ENCODE measurements at regions not wholly inside any gene's neighbourhood (a gene's known extent, or its start where the extent isn't known, plus 50 kb on each side); places are given as distances from the start of the nearest gene placed in this dataset.

GRCh38 chr6:23086100-23086499 is 516.7 kb downstream of the HDGFL1 start:
- no peaks in the 10 kb centered on the region for H3K9me3 ChIP-seq (ENCODE audit: control insufficient read depth, insufficient read depth, low read depth, low read length)
- no peaks in the 10 kb centered on the region for H3K36me3 ChIP-seq (ENCODE audit: control insufficient read depth, insufficient read depth, low read length)
- H3K4me1 ChIP-seq (ENCODE audit: control insufficient read depth, extremely low read depth, insufficient read depth, low read length): no peaks in the 10 kb centered on the region
- H2AFZ ChIP-seq (ENCODE audit: low read length): no peak overlapping the region
- H4K20me1 ChIP-seq (ENCODE audit: control insufficient read depth, extremely low read depth, insufficient read depth, low read length): no peaks in the 10 kb centered on the region
- H3K79me2 ChIP-seq (ENCODE audit: control insufficient read depth, insufficient read depth, low read length): no peaks in the 10 kb centered on the region
- H3K4me3 ChIP-seq (replicated peaks in 1 of 4; ENCODE audit: control extremely low read depth in 1 of 4, insufficient read depth in 1 of 4, low read depth in 3 of 4, low read length in 4 of 4): no peak overlapping the region
- TF ChIP-seq, protein P1, sequence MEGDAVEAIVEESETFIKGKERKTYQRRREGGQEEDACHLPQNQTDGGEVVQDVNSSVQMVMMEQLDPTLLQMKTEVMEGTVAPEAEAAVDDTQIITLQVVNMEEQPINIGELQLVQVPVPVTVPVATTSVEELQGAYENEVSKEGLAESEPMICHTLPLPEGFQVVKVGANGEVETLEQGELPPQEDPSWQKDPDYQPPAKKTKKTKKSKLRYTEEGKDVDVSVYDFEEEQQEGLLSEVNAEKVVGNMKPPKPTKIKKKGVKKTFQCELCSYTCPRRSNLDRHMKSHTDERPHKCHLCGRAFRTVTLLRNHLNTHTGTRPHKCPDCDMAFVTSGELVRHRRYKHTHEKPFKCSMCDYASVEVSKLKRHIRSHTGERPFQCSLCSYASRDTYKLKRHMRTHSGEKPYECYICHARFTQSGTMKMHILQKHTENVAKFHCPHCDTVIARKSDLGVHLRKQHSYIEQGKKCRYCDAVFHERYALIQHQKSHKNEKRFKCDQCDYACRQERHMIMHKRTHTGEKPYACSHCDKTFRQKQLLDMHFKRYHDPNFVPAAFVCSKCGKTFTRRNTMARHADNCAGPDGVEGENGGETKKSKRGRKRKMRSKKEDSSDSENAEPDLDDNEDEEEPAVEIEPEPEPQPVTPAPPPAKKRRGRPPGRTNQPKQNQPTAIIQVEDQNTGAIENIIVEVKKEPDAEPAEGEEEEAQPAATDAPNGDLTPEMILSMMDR (conservative IDR thresholded peaks at IDR 0.05 in 1 of 2, IDR thresholded peaks at IDR 0.05 in 1 of 2; ENCODE audit: low read depth in 1 of 2, low read length in 2 of 2): no peak
- TF ChIP-seq EZH2 (IDR thresholded peaks at IDR 0.05; ENCODE audit: low read length, missing control alignments): no peak
- H3K4me2 ChIP-seq (ENCODE audit: extremely low read depth, insufficient read depth, low read length): no peak overlapping the region
- no peak overlapping the region for H3K27ac ChIP-seq (ENCODE audit: insufficient read depth, low read length)
- H3K27me3 ChIP-seq (ENCODE audit: control insufficient read depth, insufficient read depth, low read length): no peaks in the 10 kb centered on the region
- no peak overlapping the region for H3K9ac ChIP-seq (ENCODE audit: insufficient read depth, low read length)
- no peak for DNase-seq (ENCODE audit: low read depth in 2 of 2)

- Histone ChIP-seq H3K79me2 (ENCODE audit: control insufficient read depth, insufficient read depth, low read length) (no peaks in the 10 kb centered on the region), H3K4me2 (ENCODE audit: extremely low read depth, insufficient read depth, low read length) (no peak overlapping the region), H3K9me3 (ENCODE audit: control insufficient read depth, insufficient read depth, low read depth, low read length) (no peaks in the 10 kb centered on the region), H3K4me3 (replicated peaks in 1 of 4; ENCODE audit: control extremely low read depth in 1 of 4, insufficient read depth in 1 of 4, low read depth in 3 of 4, low read length in 4 of 4) (no peak overlapping the region), H2AFZ (ENCODE audit: low read length) (no peak overlapping the region), H3K4me1 (ENCODE audit: control insufficient read depth, extremely low read depth, insufficient read depth, low read length) (no peaks in the 10 kb centered on the region), H3K9ac (ENCODE audit: insufficient read depth, low read length) (no peak overlapping the region), H4K20me1 (ENCODE audit: control insufficient read depth, extremely low read depth, insufficient read depth, low read length) (no peaks in the 10 kb centered on the region), H3K27ac (ENCODE audit: insufficient read depth, low read length) (no peak overlapping the region), H3K36me3 (ENCODE audit: control insufficient read depth, insufficient read depth, low read length) (no peaks in the 10 kb centered on the region), H3K27me3 (ENCODE audit: control insufficient read depth, insufficient read depth, low read length) (no peaks in the 10 kb centered on the region)
- TF ChIP-seq, protein P1 (conservative IDR thresholded peaks at IDR 0.05 in 1 of 2, IDR thresholded peaks at IDR 0.05 in 1 of 2; ENCODE audit: low read depth in 1 of 2, low read length in 2 of 2): no peak
- no peak for TF ChIP-seq EZH2 (IDR thresholded peaks at IDR 0.05; ENCODE audit: low read length, missing control alignments)
- no peak for DNase-seq (ENCODE audit: low read depth in 2 of 2)
Observed at GRCh38 chr6:23087471-23087870, 518.1 kb downstream of the HDGFL1 start.

GRCh38 chr6:23088761-23089160 is 519.4 kb downstream of the HDGFL1 start:
- no peaks in the 10 kb centered on the region for H3K9me3 ChIP-seq (ENCODE audit: control insufficient read depth, insufficient read depth, low read depth, low read length)
- H3K4me2 ChIP-seq (ENCODE audit: extremely low read depth, insufficient read depth, low read length): no peak overlapping the region
- TF ChIP-seq EZH2 (IDR thresholded peaks at IDR 0.05; ENCODE audit: low read length, missing control alignments): no peak
- TF ChIP-seq, protein P1 (conservative IDR thresholded peaks at IDR 0.05 in 1 of 2, IDR thresholded peaks at IDR 0.05 in 1 of 2; ENCODE audit: low read depth in 1 of 2, low read length in 2 of 2): no peak
- DNase-seq (ENCODE audit: low read depth in 2 of 2): no peak
- H3K27ac ChIP-seq (ENCODE audit: insufficient read depth, low read length): no peak overlapping the region
- H3K4me3 ChIP-seq (replicated peaks in 1 of 4; ENCODE audit: control extremely low read depth in 1 of 4, insufficient read depth in 1 of 4, low read depth in 3 of 4, low read length in 4 of 4): no peak overlapping the region
- H3K27me3 ChIP-seq (ENCODE audit: control insufficient read depth, insufficient read depth, low read length): no peaks in the 10 kb centered on the region
- H2AFZ ChIP-seq (ENCODE audit: low read length): no peak overlapping the region
- no peak overlapping the region for H3K9ac ChIP-seq (ENCODE audit: insufficient read depth, low read length)
- no peaks in the 10 kb centered on the region for H4K20me1 ChIP-seq (ENCODE audit: control insufficient read depth, extremely low read depth, insufficient read depth, low read length)
- no peaks in the 10 kb centered on the region for H3K4me1 ChIP-seq (ENCODE audit: control insufficient read depth, extremely low read depth, insufficient read depth, low read length)
- no peaks in the 10 kb centered on the region for H3K79me2 ChIP-seq (ENCODE audit: control insufficient read depth, insufficient read depth, low read length)
- no peaks in the 10 kb centered on the region for H3K36me3 ChIP-seq (ENCODE audit: control insufficient read depth, insufficient read depth, low read length)
